Activated CD4-positive, alpha-beta T cell treated with anti-CD3 and anti-CD28 coated beads, Interleukin-2, amount 50 U/mL, for 48 hours (primary cell): ENCODE measurements at regions not wholly inside any gene's neighbourhood (a gene's known extent, or its start where the extent isn't known, plus 50 kb on each side); places are given as distances from the start of the nearest gene placed in this dataset.

ENCODE experiments used
- DNase-seq, 2 experiments: peaks; one replicate each; pipeline ENCODE4 v3.0.0-alpha.2; 2020

DNA sequence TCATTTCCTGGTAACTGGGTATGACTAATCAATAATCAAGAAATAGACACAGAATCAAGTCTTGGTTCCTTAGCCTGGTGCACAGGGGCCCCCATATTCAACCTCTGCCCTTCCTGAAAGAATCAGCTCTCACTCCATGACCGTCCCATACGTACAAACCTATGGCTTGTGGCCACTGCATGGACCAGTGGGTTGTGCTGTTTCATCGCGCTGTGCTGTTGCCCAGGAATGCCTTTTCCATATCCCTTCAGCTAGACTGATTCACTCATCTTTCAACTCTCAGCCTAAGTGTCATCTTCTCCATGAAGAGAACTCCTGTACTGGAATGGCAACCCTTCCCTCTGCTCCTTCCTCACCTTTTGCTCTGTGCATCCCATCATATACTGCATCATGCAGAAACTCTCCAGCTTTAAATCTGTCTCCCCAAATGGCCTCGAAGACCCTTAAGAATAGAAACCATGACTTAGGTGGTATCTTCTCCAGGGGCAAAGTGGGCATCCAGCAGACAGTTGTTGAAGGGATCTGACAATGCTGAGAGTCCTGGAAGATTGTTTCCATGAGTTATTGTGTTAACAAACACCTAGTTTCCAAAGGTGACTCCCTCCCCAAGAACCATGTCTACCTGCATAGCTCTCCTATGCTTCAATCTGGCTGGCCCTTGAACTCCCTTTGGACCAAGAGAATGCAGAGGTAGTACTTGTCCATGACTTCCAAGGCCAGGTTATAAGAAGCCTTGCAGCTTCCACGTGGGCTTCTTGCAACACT is 180.8 kb downstream of the ACTL7B start:
- DNase-seq: no peak

DNA sequence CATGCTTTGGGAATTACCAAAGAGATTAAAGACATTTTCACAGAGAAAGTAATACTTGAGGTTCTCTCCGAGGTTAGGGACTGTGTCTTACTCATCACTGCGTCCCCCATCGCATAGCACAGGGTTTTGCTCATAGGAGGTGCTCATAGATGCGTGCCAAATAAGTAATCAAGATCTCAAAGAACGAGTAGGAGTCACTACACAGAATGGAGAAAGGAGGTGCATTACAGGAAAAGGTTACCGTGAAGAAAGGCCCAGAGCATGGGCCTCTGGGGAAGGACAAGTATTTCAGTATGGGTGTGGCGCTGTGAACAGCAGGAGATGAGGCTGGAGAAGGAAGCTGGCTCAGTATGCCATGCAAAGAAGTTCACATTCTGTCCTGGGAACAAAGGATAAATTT is 182.4 kb downstream of the ACTL7B start:
- DNase-seq: no peak

DNA sequence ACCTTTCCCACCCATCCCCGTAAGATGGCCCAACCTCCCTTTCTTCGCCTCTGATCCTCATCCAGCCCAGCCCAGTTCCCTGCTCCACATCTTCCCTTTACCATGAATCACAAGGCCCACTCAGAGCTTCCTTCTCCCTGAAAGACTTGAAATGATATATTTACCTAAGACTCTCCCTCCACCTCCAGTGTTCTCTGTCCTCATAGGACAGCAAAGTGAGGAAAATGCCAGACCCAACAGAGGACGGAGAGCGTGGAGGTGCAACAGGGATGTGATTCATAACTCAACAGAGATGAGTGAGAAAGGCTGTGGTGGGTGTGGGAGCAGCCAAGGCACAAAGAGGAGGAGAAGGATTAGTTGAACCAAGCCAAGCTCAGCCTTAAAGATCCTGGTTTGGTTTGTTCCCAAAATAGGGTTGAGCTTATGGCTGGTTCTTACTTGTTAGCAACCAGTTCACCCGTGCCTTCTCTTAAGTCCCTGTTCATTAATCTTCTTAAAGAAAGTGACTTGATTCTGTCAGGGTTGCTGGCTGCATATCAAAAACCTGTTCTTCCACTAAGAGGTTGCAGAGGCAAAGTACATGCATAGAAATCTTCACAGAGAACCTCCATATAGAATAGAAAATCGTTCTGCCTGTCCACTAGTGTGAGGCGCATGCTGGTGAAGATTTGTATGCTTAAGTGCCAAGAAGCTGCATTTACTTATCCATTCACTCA is 183.2 kb downstream of the ACTL7B start:
- no peak for DNase-seq

DNA sequence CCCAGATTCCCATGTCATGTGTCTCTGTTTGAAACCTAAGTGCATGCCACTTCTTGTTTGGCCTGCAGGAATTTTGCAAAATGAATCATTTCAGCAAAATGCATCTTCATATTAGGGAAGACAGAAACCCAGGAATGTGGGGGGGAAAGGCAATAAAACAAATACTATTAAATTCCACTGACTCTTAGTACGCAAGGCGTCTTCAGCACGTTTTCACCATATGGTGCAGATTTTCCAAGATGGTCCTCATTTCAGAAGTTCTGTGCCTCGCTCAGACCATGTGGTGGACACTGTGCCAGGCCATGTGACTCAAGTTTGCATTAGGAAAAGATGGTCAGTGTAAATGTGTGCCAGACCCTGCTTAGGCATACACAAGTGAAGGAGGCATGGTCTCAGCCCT is 184.0 kb downstream of the ACTL7B start:
- DNase-seq: no peak

DNA sequence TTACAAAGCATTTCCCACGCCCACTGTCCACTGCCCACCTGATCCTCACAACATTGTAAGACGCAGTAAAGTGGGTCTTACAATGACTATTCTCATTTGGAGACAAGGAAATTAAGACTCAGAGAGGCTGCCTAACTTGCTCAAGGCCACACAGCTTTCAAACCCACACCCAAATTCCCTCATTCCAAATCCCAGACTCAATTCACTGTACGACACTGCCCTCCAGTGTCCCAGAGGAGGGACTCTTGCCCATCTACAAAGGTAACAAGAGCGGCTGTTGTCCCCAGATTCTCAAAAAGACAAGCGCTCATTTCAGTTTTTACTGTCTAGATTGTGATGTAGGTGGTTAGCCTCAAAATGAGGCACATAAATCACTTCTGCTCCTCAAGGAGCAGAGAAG is 184.6 kb downstream of the ACTL7B start:
- no peak for DNase-seq

DNA sequence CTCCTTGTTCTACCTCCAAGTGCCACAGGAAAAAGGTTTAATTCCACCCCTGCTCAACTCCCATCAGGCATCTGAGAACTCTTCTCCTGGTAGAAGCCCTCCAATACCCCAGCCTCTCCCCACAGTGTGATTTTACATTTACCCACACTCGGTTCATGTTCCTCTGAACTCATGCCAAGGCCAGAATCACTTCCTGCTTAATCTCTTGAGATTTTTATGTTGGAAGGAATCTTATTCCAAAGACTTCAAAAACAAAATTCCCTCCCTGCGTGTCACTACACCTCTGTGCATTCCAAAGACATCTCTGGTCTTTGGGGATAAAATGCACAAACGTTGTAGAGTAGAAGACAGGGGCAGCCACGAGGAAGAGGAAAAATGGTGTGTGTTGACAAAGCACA is 186.8 kb downstream of the ACTL7B start:
- no peak for DNase-seq

DNA sequence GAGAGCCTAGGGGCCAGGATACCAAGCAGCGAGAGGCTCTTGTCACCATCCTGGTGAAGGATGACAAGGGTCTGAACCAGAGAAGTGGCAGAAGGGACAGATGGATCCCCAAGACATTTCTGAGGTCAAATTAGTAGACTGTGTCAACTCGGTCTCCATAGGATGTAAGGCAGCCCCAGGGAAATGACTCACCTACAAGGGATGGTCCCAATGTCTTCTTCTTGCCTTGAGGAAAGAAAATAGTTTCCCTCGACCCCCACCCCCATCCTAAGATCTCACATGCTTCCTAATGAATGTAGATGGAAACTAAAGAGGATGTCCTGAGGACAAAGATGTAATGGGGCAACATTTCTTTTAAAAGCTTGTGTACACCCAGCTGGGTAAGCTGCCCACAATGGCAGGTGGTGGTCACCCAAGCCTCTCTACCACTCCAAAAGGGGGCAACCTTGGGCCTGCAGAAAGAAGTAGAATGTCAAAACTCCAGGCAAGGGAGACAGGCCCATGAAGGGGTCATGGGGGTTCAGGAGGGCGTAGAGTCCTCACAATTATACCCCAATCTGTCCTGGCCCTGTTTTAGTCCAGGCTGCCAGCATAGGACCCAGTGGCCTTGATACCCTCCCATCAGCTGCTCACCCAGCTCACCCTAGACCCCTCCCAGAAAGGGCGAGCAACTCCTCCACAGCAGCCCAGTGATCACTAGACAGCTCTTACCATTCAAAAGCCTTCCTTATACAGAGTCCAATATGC is 187.4 kb downstream of the ACTL7B start:
- DNase-seq: no peak

DNA sequence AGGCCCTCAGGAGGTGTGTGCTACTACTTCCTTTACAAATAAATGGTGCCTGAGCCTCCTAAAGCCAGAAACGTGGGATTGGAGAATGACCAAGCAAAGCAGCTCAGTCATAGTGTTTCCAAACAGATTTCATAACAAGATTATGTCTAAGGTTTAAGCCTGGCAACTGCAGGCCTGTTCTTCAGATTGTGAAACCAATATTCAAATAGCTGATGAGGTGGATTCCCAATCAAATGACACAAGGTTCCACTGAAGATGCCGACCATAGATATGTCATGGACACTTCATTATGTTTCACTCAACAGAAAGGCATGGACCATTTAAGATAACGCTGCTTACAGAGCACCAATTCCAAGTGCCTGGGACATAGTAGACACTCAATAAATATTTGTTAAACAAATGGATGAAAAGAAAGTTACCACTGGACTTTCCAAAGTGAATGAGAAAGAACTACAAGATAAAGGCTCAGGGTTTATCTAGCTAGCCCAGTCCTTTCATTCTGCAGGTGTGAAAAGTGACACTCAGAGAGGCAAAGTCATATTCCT is 189.5 kb downstream of the ACTL7B start:
- DNase-seq: no peak

DNA sequence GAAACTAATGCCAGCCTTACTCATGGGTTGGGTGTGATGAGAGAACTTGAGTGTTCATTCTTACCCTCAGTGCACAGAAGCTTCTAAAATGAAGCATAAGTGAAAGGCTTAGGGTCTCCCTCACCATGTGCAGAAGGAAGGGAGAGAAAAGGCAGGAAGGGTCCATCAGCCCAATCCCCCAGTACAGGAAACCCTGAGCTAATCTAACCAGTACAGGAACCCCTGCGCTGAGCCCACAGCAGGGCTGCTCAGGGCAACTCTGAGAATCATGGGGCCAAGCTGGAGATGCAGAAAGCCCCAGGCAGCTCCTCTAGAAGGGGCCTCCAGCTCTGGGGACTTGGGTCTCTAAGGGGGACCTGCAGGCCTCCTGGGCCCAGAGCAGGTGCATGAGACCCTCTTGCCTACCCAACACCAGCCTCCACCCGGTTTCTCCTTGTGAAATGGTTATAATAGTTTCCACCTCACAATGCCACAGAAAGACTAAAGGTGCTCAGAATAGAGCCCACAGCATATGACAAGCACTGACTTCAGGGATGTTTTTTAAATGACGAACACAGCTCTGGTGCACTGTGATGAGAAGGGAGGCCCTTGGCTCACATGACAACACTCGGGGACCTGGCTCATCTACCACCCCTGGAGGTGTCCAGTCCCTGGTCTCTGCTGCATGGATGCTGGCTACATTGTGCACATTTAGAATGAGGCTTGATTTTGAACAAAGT is 190.1 kb downstream of the ACTL7B start:
- no peak for DNase-seq

DNA sequence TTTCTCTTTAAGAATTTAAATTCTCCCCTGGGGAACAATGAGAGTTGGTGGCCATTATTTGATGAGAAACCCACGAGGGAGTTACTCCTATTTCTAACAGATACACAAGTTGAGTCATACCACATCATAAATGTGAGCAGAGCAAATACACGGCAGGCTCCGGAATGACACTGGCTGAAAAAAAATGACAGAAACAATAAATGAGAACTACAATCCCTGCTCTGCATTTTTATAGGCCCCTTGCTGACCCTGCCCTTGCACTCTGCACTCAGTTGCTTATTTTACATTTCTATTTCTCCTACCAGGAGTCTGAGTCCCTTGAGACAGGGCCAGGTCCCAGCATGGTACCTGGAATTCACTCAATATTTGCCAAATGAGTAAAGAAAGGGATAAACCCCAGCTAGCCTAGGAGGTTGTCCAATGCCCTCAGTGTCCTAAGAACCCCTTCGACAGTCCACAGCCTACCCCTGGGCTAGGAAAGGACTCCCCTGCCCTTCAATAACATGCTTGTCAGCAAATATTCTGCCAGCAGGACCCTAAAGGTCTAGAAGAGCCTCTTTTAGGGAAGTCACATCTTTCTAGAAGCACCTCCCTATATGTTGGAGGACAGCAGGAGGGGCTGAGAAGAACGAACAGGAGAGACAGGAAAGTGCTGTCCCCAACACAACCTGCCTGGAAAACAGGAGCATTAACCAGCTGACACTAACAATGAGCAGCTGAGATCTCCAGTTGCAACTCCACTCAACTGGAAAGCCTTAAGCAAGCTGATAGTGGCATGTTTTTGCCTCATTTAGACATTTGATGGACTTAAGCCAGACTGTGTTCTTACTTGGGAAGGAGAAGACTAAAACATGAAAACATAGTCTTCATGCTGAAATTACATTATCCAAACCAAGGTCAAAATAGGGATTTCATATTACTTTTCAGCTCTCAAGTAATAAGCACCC is 191.2 kb downstream of the ACTL7B start:
- DNase-seq: no peak

DNA sequence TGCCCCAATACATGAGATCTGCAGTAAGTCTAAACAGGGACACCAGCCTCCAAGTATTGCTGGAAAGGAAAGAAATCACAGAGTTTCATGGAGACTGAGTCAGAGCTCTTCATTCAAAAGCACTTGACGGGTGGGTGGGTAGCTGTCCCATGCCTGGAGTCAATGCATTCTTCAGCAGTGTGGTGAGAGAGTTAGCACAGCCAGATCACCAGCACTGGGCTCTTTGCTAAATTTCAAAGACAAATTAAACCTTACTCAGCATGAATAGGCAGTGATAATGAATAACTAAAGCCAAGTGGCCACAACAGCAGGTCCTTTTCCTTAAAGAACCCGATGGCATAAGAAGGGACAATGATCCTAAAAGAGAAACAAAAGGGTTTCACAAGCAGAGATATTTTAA is 192.4 kb downstream of the ACTL7B start:
- DNase-seq: no peak

DNA sequence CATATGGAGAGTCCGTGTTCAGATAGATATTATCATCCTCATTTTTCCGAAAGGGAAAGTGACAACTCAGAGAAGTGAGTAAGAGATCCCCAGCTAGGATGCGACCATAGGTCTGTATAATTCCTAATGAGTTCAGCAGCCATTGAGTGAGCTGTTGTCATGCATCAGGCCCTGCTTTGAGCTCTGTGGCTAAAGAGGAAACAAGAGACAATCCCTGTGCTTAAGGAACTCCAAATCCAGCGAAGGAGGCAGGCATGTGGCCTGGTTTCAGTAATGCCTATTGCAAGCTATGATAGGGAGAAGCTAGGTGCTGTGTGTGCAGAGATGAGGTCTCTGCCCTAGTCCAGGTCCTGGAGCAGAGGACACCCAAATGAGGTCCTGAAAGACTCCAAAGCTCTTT is 192.8 kb downstream of the ACTL7B start:
- DNase-seq: no peak

DNA sequence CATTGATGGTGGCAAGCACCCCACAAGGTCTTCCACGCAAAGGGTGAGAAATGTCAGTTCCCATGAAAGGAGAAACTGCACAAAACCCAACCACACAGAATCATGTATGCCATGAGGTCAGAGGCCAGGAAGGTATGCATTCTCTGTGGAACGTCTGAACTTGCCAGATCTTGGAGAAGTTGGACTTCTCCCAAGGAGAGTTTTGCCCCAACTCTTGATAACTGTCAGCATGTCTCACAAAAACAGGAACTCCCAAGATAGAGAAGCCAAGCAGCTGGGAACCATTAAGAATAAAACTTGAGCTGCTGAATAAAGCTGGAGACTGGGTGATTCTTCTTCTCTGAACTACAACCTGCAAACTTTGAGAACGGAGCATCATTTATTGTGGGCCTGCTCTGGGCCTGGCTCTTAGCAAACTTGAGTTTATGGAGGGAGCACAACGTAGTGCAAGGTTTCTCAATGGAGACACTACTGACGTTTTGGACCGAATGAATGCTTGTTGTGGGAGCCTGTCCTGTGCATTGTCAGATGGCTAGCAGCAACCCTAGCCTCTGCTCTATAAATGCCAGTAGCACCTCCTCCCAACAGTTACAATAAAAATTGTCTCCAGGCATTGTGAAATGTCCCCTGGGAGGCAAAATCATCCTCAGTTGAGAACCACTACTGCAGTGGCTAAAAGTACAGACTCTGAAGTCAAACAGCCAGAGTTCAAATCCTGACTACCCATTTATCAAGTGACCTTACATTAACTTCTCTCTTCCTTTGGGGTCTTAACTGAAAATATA is 193.5 kb downstream of the ACTL7B start:
- no peak for DNase-seq

DNA sequence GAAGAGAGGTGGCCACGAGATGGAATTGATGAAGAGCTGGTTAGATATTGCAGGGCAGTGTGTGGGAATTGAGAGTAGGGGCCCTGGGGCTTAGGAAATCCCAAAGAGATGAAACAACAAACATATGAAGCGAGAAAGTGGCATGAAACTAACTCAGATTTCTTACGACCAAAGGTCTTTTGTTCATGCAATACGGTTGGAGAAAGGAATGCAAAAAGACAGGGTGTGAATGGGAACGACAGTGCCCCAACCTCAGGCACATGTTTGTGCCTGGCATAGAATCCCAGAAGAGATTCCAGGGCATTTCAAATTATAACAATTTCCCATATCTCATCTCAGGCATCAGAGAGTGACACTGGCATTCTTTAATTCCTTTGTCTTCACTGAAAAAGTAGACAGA is 199.2 kb downstream of the ACTL7B start:
- no peak for DNase-seq

DNA sequence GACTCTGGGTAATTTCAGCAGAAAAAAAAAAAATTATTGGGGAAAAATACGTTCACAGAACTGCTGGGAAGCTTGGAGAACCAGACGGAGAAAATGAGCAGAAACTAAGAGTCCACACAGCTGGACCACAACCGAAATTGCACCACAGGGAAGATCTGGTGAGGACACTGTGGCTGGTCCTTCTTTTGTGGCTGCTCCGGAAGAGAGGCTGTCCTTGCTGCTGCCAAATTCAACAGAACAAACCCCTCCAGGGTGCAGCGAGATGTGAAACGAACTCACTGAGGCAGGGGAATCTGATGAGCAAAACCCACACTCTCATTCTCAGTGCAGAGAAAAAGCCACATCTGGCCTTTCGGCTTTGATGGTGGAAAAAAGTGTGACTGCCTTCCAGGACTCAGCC is 200.0 kb downstream of the ACTL7B start:
- no peak for DNase-seq

DNA sequence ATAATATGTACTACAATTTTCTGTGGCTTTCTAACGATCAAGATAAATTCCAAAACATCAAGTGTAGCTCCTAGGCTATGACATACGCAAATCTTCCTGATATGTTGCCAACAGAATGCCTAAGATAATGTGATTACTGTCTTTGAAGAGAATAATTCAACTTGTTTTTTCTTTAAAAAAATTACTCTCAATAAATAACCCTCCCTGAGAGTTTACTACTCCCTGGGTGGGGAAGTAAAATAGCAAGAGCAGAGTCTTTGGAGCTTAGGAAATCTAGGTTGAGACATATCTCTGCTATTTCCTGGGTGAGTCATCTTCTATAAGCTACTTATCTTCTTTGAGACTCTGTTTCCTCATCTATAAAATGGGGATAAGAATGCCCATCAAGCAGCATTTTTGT is 201.2 kb downstream of the ACTL7B start:
- no peak for DNase-seq

DNA sequence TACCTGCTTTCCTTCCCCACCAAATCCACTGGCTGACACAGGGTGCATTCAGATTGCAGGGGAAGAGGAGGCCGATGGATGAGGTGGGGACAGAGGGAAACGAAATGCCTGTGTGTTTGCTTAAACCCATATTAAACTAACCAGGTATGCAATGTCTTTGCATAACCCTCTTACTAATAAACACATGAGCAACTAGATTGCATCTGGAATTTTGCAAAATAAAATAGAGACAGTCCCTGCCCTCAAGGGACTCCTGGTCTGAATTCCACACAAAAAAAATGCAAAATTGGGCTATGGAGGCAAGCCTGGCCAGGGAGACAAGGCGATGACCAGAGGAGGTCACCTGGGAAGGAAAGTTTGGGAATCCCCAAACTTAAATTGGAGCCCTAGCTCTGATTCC is 202.9 kb downstream of the ACTL7B start:
- no peak for DNase-seq

DNA sequence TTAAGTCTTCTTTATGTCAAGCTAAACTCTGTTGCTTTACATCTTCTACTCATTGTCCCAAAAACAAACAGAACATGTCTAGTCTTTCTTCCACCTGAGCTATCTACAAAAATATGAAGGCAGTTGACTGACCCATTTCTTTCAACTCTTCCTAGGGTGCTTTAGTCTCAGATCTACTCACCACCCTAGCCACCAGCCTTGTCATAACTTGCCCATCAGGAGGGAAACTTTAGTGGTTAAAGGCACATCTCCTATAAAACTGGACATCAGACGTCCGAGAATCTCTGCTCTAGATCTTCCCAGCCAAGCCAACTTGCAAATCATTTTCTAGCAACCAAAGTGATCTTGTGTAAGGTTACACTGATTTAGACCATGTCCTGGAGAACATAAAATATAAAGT is 205.0 kb downstream of the ACTL7B start:
- DNase-seq: no peak

DNA sequence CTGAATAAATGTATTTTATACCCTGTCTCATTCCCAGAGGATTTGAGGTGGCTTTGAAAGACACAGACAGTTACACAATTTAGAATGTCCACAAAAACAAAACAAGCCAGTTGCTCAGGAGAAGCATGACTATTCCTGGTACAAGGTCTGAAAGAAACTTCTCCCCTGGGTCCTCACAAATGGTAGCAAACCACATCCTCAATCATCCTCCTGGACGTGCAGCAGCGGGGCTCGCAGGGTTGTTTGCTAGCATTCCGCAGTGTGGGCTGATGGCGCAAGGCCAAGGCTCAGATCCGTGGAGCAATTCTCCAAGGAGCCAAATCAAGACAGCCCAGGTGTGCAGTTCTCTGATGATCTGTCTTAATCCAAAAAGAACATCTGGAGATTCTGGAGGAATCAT is 210.3 kb downstream of the ACTL7B start:
- no peak for DNase-seq

DNA sequence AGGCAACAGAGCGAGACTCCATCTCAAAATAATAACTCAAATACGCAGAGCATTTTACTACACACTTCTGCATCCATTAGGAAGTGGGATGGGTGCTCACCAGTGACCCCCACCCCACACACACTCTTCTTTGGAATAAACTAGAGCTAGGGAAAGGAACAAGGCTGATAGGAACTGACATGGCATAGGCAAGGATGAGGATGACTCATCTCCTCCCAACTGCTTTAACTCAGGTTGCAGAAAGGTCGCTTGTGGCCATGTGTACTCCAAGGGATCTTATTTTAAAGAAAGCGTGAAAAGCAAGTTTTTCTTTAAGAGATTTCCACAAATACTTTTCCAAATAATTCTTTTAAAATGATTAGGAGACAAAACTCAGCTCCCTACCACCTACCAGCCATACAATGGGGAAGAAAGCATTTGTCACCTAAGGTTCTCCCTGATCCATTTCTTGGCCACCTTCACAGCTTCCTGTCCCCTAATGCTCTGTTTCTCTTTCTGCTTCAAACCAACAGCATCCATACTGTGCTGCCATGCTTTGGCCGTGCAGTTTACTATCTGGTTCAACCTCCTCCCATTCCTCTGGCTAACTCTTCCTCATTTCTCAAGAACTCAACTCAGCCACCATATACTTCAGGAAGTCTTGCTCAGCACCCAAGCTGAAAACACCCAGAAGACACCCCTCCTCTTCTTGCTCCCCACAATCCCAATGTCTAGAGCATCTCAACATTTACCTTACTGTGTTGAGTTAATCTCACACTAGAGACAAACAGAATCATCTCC is 211.9 kb downstream of the ACTL7B start:
- DNase-seq: no peak
